Skeletal muscle satellite cell (primary cell): ENCODE measurements at regions not wholly inside any gene's neighbourhood (a gene's known extent, or its start where the extent isn't known, plus 50 kb on each side); places are given as distances from the start of the nearest gene placed in this dataset.
A peak's percentile ranks its signal among the peaks of the same experiment; 100 is the strongest.

Experiments
- H3K27me3 ChIP-seq: 2 replicates; pipeline ENCODE4 v1.7.0; 2013; ENCODE audit warnings: low read length; ENCODE audit not compliant: control insufficient read depth, insufficient read depth
- H3K36me3 ChIP-seq: 2 replicates; pipeline ENCODE4 v1.7.0; 2013; ENCODE audit warnings: mild to moderate bottlenecking, control low read depth, low read length; ENCODE audit not compliant: insufficient read depth
- H3K4me1 ChIP-seq: 2 replicates; pipeline ENCODE4 v1.7.0; 2013; ENCODE audit warnings: low read length; ENCODE audit not compliant: control insufficient read depth, insufficient read depth
- H3K4me2 ChIP-seq: 2 replicates; pipeline ENCODE4 v1.7.0; 2013; ENCODE audit warnings: mild to moderate bottlenecking, low read length
- H3K4me3 ChIP-seq: 2 replicates; pipeline ENCODE4 v1.7.0; 2013; ENCODE audit warnings: low read length
- H3K9ac ChIP-seq: 2 replicates; pipeline ENCODE4 v1.7.0; 2013; ENCODE audit warnings: mild to moderate bottlenecking, low read depth, low read length, moderate library complexity
- H3K9me3 ChIP-seq: replicated peaks from 2 replicates; pipeline ENCODE4 v1.7.0; 2013; ENCODE audit warnings: mild to moderate bottlenecking, control low read depth, low read length

DNA sequence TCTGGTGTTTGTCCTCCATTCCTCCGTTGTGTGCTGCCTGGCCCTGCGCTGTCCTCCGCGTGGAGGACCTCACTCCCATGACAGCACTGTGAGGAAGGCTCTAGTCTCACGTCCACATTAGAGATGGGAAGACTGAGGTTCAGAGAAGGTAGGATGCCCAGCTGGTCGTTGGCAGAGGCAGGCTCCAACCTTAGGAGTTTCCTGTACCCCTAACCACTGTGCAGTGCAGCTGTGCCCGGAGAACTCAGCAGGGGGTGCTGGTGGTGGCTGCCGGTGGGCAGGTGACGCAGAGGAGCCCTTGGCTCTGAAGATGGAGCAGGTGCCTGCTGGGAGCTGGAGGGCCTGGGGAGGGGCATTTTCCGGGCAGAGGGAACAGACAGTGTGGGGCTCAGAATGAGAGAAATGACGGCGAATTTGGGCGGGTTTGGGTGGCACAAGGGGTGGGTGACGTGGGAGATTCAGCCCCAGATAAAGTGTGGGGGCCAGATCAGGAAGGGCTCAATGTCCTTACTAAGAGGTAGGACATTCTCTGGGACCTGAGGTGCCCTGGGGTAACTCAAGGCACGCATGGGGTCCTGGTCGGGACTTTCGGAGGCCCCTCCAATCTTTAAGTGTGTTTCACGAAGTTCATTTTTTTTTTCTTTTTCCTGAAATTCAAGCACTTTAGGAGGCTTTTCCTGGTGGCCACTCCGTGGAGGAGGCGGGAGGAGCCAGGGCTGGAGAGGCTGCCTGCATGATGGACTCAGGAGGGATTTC, 535.0 kb downstream of the TBC1D22A start:
- Histone ChIP-seq H3K9ac (no peak overlapping the region), H3K36me3 (no peaks in the 10 kb centered on the region), H3K4me3 (no peak overlapping the region), H3K9me3 (no peaks in the 10 kb centered on the region), H3K4me2 (no peak overlapping the region), H3K27me3 (no peaks in the 10 kb centered on the region), H3K4me1 (peaks cover 35% of the 10 kb centered on the region)

DNA sequence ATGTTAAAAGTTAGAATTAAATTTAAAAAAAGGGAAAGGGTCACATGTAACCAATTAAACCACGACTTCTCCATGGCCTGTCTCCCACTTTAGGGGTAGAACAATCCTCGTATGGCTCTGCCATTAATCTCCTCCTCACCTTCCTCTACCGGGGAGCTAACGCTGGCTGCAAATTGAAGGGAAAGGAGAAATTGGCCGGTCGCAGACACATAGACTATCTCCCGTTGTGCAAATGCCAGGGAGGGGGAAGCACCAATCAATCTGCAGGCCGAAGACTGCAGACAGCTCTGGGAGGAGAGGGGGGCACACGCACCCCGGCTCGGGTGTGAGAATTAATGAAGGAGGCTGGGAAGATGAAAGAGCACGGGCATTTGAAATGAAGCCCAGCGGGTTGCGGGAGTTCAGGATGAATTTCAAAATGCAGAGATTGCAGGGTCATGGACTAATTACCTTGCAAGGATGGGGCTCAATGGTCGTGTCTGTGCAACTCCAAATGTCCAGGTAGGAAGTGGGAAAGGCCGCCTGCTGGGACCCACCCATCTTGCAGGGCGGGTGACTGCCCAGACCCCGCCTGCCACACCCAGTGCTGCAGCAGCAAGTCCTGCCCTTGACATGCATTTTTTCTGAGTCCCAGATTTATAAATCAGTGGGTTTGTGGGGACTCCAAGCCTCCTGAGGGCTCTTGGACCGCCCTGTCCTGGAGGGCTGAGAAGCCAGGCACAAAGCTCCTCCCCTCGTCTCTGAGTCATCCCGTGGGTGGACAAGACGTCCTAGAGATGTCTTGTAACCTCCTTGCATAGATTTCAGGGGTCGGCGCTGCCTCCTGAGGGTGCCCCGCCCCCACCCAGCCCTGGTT, 534.2 kb downstream of the TBC1D22A start:
- H3K4me1 ChIP-seq = peaks cover 43% of the 10 kb centered on the region
- no peaks in the 10 kb centered on the region for H3K27me3 ChIP-seq
- no peak overlapping the region for H3K9ac ChIP-seq
- no peak overlapping the region for H3K4me3 ChIP-seq
- no peak overlapping the region for H3K4me2 ChIP-seq
- H3K9me3 ChIP-seq = no peaks in the 10 kb centered on the region
- H3K36me3 ChIP-seq = no peaks in the 10 kb centered on the region

DNA sequence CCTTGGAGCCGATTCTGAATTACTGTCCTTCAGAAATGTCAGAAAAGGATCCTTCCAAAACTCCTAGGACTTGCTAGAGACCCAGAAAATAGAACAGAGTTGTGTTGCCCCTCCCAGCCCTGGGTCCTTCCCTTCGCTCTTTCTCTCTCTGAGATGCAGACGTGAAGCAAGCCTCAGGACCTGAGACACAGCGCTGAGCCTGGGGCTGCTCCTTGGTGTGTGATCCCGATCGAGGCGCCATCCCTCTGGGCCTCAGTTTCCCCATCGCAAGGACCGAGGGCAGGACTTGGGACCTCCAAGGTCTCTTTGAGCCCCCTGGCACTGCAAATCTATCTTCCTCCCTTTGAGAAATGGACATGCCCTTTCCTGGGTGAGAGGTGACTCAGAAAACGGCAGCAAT, 533.5 kb downstream of the TBC1D22A start:
- Histone ChIP-seq H3K4me3 (no peak overlapping the region), H3K4me2 (no peak overlapping the region), H3K27me3 (no peaks in the 10 kb centered on the region), H3K4me1 (peaks cover 46% of the 10 kb centered on the region), H3K9me3 (no peaks in the 10 kb centered on the region), H3K9ac (no peak overlapping the region), H3K36me3 (no peaks in the 10 kb centered on the region)

DNA sequence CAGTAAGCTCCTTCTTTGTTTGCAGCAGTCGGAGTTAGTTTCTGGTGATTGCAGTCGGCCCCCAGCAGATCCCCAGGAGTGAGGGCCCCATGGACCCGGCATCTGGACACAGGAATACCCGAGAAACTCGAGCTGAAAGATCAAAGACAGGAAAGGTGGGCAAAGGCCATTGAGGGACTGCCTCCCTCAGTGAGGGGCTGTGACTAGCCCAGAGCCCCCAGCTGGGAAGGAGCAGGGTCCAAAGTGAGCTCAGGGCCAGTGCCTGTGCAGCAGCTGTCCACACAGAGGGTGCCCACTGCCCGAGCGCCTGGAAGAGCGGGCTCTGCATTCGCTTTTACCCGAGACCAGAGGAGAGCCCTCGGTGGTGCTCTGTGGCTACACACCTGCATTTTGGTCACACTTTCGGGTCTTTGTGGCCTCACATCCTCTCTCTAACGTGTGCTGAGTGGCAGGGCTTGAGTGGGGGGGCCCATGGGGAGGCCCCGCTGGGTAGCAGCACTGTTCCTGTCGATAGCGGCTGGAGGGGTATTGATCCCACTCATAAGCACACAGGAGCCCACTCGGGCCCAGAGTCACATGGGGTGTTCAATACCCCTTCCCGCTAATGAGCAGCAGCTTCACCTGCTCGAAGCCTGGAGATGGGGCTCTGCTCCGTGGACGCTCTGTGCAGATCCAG, 532.9 kb downstream of the TBC1D22A start:
- no peak overlapping the region for H3K9ac ChIP-seq
- peaks cover 46% of the 10 kb centered on the region for H3K4me1 ChIP-seq
- no peak overlapping the region for H3K4me2 ChIP-seq
- H3K9me3 ChIP-seq = no peaks in the 10 kb centered on the region
- no peak overlapping the region for H3K4me3 ChIP-seq
- H3K27me3 ChIP-seq = no peaks in the 10 kb centered on the region
- H3K36me3 ChIP-seq = no peaks in the 10 kb centered on the region

DNA sequence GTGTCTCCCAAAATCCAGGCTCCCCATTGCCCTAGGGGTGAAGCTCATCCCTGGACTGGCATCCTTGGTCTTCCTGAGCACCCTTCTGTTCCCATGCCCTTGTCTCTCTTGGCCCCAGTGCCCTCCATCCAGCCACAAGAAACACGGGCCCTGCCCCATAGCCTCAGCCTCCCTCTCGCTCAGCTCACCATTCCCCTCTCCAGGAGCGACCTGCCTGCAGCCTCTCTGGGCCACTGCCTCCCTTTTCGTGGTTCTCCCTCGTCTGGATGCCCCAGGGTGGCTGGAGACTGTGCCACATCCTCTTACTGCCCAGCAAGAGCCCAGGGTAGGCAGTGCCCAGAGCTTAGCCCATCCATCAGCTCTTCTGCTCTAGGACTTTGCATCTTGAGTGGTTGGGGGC, 532.1 kb downstream of the TBC1D22A start:
- Histone ChIP-seq H3K4me3 (no peak overlapping the region), H3K9me3 (no peaks in the 10 kb centered on the region), H3K4me2 (no peak overlapping the region), H3K27me3 (no peaks in the 10 kb centered on the region), H3K9ac (no peak overlapping the region), H3K4me1 (peaks cover 46% of the 10 kb centered on the region), H3K36me3 (no peaks in the 10 kb centered on the region)

DNA sequence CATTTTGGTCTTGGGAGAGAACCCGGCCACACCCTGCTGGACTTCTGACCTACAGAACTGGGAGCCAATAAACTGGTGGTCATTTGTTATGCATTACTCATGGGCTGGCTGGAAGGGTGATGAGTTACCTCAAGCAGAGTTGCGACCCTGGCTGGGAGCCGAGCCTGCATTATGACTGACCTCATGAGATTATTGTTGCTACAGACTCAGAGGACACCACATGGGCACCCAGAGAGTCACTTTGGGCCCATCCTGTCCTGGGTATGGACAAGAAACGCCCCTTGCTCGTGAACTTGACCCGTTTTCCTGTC, 531.7 kb downstream of the TBC1D22A start:
- Histone ChIP-seq H3K4me3 (no peak overlapping the region), H3K9ac (no peak overlapping the region), H3K4me2 (peak overlapping the region; percentile 23), H3K36me3 (no peaks in the 10 kb centered on the region), H3K4me1 (peaks cover 46% of the 10 kb centered on the region), H3K9me3 (no peaks in the 10 kb centered on the region), H3K27me3 (no peaks in the 10 kb centered on the region)

DNA sequence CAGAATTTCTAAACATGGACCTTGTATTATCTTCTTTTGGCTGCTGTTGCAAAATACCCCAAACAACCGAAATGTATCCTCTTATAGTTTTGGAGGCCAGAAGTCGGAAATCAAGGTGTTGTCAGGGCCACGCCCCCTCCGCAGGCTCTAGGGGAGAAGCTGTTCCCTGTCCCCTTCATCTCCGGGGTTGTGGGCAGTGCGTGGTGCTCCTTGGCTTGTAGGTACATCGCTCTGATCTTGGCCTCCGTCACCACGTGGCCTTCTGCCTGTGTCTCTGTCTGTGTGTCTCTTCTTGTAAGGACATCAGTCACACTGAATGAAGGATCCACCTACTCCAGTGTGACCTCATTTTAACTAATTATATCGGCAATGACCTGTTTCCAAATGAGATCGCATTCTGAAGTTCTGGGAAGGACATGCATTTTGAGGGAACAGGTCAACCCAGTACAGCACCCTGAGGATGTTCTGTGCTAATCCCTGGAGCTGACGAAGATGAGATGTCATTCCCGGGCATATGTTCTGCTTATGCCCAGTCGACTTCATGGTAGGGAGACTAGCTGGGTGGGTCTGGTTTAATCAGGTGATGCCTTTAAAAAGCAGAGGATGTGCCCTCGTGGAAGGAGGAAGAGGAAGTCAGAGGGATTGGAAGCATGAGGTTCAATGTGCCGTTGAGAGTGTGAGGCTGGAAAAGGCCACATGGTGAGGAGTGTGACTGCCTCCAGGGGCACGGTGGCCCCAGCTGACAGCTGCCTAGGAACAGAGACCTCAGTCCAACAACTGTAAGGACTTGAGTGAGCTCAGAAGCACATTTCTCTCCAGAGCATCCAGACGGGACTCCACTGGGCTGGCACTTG, 531.1 kb downstream of the TBC1D22A start:
- no peaks in the 10 kb centered on the region for H3K9me3 ChIP-seq

DNA sequence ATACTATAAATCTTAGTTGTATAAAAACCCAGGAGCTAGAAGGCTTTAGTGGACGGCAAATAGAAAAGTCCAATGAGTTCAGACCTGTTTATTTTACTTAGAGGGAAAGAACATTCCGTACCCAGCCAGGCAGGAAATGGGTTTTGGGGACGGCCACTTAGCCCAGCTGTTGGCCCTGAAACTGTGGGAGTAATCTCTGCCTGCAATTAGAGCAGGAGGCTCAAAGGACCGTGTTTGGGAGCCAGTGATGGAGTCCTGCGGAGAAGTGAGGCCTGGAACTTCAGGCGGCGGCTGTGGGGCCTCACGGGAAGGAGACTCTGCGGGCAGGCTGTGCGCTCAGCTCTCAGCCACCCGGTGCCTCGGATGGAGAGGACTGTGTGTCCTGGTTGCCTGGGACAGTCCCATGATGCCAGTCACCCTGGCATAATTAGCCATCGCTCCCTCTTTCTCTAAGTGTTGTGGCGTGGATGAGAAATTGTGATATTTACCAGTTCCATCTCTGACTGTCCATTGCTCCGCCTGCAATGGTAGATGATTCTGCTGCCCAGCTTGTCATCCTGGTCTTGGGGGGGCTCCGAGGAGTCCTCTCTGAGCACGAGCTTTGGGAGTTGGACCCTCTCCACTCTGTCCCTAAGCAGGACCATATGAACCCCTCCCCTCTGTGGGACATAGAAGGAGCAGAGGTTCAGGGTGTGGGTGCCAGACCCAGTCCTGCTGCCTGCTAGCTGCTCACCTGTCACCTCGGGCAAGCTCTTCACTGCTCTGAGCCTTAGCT, 530.3 kb downstream of the TBC1D22A start:
- Histone ChIP-seq H3K4me2 (peak overlapping the region; percentile 45), H3K9ac (peak overlapping the region; percentile 75), H3K36me3 (no peaks in the 10 kb centered on the region), H3K27me3 (peaks cover 3% of the 10 kb centered on the region), H3K4me1 (peaks cover 46% of the 10 kb centered on the region), H3K4me3 (peak overlapping the region; percentile 19), H3K9me3 (no peaks in the 10 kb centered on the region)

More for the DNA sequence above, 531.1 kb downstream of the TBC1D22A start:
- H3K4me1 ChIP-seq = peaks cover 46% of the 10 kb centered on the region
- peak overlapping the region; percentile 75 for H3K9ac ChIP-seq
- H3K27me3 ChIP-seq = no peaks in the 10 kb centered on the region
- H3K4me3 ChIP-seq = peak overlapping the region; percentile 26
- H3K36me3 ChIP-seq = no peaks in the 10 kb centered on the region
- peak overlapping the region; percentile 23 for H3K4me2 ChIP-seq

DNA sequence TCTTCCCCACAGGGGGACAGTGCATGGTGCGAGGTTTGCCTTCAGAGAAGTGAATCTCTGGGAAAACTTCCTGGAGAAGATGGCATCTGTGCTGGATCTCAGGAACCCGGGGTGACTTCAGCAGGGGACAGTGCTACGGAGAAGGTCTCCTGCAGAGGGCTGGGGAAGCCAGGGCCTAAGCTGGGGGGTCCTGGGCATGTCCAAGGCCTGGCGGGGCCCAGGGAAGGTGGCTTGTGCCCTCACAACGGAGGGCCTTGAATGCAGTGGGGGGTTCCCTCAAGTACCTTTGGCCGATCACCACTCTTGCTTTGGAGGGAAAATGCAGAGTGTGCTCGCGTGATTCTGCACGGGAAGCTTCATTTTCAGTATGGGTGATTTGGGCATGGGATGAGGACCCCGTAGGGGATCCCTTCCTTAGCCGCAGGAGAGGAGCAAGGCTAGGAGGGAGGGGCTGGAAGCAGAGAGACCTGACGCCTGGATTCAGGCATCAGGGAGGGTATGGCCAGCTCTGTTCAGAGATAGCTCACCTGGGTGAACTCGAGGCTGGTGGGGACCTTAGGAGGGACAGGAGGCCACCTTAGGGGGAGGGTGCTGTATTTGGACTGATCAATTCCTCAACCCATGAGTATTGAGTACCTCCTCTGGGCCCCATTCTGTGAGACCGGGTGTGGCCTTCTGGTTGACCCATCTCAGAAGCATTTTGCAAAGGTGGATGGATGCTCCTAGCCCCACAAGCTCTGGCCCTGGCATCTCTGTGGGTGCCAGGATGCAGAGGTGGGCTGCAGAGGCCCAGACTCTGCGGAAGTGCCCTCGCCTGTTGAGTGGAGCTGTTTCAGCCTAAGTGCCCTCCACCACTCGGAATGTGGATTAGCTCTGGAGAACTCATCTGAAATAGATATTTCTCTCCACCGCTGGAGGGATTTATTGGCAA, 529.4 kb downstream of the TBC1D22A start:
- peaks cover 3% of the 10 kb centered on the region for H3K27me3 ChIP-seq
- peaks cover 45% of the 10 kb centered on the region for H3K4me1 ChIP-seq
- H3K9me3 ChIP-seq = no peaks in the 10 kb centered on the region

More for the DNA sequence above, 529.4 kb downstream of the TBC1D22A start:
- Histone ChIP-seq H3K4me2 (peak overlapping the region; percentile 45), H3K9ac (peak overlapping the region; percentile 75), H3K36me3 (no peaks in the 10 kb centered on the region), H3K4me3 (peak overlapping the region; percentile 24)
